GM19351 (cell line): ENCODE measurements at regions not wholly inside any gene's neighbourhood (a gene's known extent, or its start where the extent isn't known, plus 50 kb on each side); places are given as distances from the start of the nearest gene placed in this dataset.

Experiments
- ATAC-seq: cut with Tn5 transposase; IDR thresholded peaks from one replicate; pipeline ENCODE4 v1.9.1; 2021; ENCODE audit warnings: mild to moderate bottlenecking, moderate library complexity; ENCODE audit not compliant: unreplicated experiment

- ATAC-seq = no peak
Measured at GRCh38 chr14:97539884-97540283, 742.7 kb downstream of the VRK1 start.

- no peak for ATAC-seq
Measured at GRCh38 chr14:97543221-97543620, 746.0 kb downstream of the VRK1 start.

GRCh38 chr14:97543816-97544215 lies 746.6 kb downstream of the VRK1 start:
- no peak for ATAC-seq

- no peak for ATAC-seq
Measured at GRCh38 chr14:97544571-97544970, 747.4 kb downstream of the VRK1 start.

GRCh38 chr14:97546491-97547230 lies 749.5 kb downstream of the VRK1 start:
- no peak for ATAC-seq

GRCh38 chr14:97550463-97550862 lies 753.3 kb downstream of the VRK1 start:
- no peak for ATAC-seq

GRCh38 chr14:97554597-97554996 lies 757.4 kb downstream of the VRK1 start:
- no peak for ATAC-seq

- ATAC-seq = no peak
Measured at GRCh38 chr14:97564334-97564733, 767.2 kb downstream of the VRK1 start.

GRCh38 chr14:97571201-97571600 lies 774.0 kb downstream of the VRK1 start:
- no peak for ATAC-seq

- ATAC-seq = no peak
Measured at GRCh38 chr14:97571866-97572555, 774.8 kb downstream of the VRK1 start.

GRCh38 chr14:97572583-97573458 lies 775.6 kb downstream of the VRK1 start:
- no peak for ATAC-seq

- ATAC-seq = no peak
Measured at GRCh38 chr14:97575677-97576076, 778.5 kb downstream of the VRK1 start.

- no peak for ATAC-seq
Measured at GRCh38 chr14:97578982-97579548, 781.9 kb downstream of the VRK1 start.

GRCh38 chr14:97581016-97581415 lies 783.8 kb downstream of the VRK1 start:
- ATAC-seq = no peak

- no peak for ATAC-seq
Measured at GRCh38 chr14:97582022-97582421, 784.8 kb downstream of the VRK1 start.

GRCh38 chr14:97584528-97584927 lies 787.3 kb downstream of the VRK1 start:
- ATAC-seq = no peak

- ATAC-seq = no peak
Measured at GRCh38 chr14:97592341-97592980, 795.3 kb downstream of the VRK1 start.

- ATAC-seq = no peak
Measured at GRCh38 chr14:97594306-97594705, 797.1 kb downstream of the VRK1 start.

- no peak for ATAC-seq
Measured at GRCh38 chr14:97602438-97603117, 805.4 kb downstream of the VRK1 start.

- no peak for ATAC-seq
Measured at GRCh38 chr14:97603201-97603600, 806.0 kb downstream of the VRK1 start.
